Heart right ventricle (tissue), 16 donors: ENCODE measurements at regions not wholly inside any gene's neighbourhood (a gene's known extent, or its start where the extent isn't known, plus 50 kb on each side); places are given as distances from the start of the nearest gene placed in this dataset.

Experiments used
- ATAC-seq, 8 donors: fragments of 200-7000 bp; cut with Tn5 transposase; one replicate each; pipeline ENCODE4 v1.9.1; 2020; ENCODE audit warnings: mild to moderate bottlenecking in 8 of 8, moderate library complexity in 8 of 8, moderate number of reproducible peaks in 1 of 8
- DNase-seq, 2 donors: peaks; one replicate each; pipeline ENCODE4 v3.0.0-alpha.2; 2020
- H3K27ac ChIP-seq, 10 donors: fragments of 200-600 bp; sonication (generic) in 2 of 10; one replicate each; pipeline versions ENCODE4 v1.5.0 to v1.8.0; 2020 to 2022; ENCODE audit warnings: mild to moderate bottlenecking in 3 of 10
- H3K27me3 ChIP-seq, 7 donors: fragments of 200-600 bp; one replicate each; pipeline ENCODE4 v1.8.0; 2021 to 2022; ENCODE audit warnings: mild to moderate bottlenecking in 2 of 7
- H3K36me3 ChIP-seq, 9 donors: fragments of 200-600 bp; sonication (generic) in 1 of 9; one replicate each; pipeline versions ENCODE4 v1.5.0 to v1.8.0; 2020 to 2022; ENCODE audit warnings: mild to moderate bottlenecking in 2 of 9
- H3K4me1 ChIP-seq, 9 donors: fragments of 200-600 bp; sonication (generic) in 1 of 9; one replicate each; pipeline versions ENCODE4 v1.5.0 to v1.8.0; 2020 to 2022; ENCODE audit warnings: mild to moderate bottlenecking in 4 of 9
- H3K4me3 ChIP-seq, 10 donors: fragments of 200-600 bp; sonication (generic) in 2 of 10; one replicate each; pipeline versions ENCODE4 v1.5.0 to v1.8.0; 2020 to 2022; ENCODE audit warnings: mild to moderate bottlenecking in 7 of 10, moderate library complexity in 2 of 10
- H3K9me3 ChIP-seq, 11 donors: fragments of 200-600 bp in 10 of 11; sonication (generic) in 2 of 11; one replicate each; pipeline versions ENCODE4 v1.5.0 to v1.8.0; 2013 to 2022; ENCODE audit warnings: mild to moderate bottlenecking in 2 of 11, control low read depth in 1 of 11, moderate library complexity in 1 of 11
- WGBS, 2 donors: extraction: QIAGEN DNeasy Blood & Tissue Kit; methylation state at CpG; one replicate each; pipeline ENCODE4 v1.1.7; 2013; ENCODE audit warnings: inconsistent platforms in 1 of 2; 5-methylcytosine and 5-hydroxymethylcytosine counted together
- intact Hi-C, 10 donors: fragments of 100-400 bp; cut with DNase I; formaldehyde crosslinking; loops; one replicate each; pipeline versions ENCODE4 v1.11.1 to v1.14.2; 2022
- TF ChIP-seq, protein P1 (sequence below), 9 donors: fragments of 200-600 bp; sonication (generic) in 2 of 9; IDR thresholded peaks; one replicate each; pipeline versions ENCODE4 v1.5.0 to v1.8.0; 2021 to 2022; ENCODE audit warnings: antibody characterized with exemption in 9 of 9, mild to moderate bottlenecking in 5 of 9, moderate library complexity in 1 of 9
- donor health status: Arrhythmogenic right ventricular cardiomyopathy.
- donor health status: ischemic (EF 13 %, LVEDD 7.1; RV severe dilation, severe dysfunction).
- donor health status: healthy with polysubstance abuse.
- donor health status: DM: no; HTN: yes; CAD: no.
- donor health status: DM: no; HTN: no; CAD: no.
- donor health status: ischemic (EF 25% LVEDD 6.9; RV normal size, moderate dysfunction).
- donor health status: ischemic (EF 25% LVEDD 5.7; RV mildly dilated, moderate dysfunction).
- donor health status: healthy.
- donor health status: DM: yes; HTN: yes; CAD: no.
- donor health status: Ischemic cardiomyopathy.
- donor health status: ischemic (EF 35%, LVEDD 5.7; RV mildly dilated, moderate dysfunction).
- donor health status: nonischemic (EF 11% LVEDD 7.7; RV severe dilation, severe dysfunction).
- donor health status: DM: yes; HTN: yes; CAD: no.
- donor health status: PGD.
- donor health status: ischemic (EF 29% LVEDD 5.4; RV normal size, mild dysfunction).
- donor health status: nonischemic (EF 23%, LVEDD 6.1; RV moderate dilation, normal function).

DNA sequence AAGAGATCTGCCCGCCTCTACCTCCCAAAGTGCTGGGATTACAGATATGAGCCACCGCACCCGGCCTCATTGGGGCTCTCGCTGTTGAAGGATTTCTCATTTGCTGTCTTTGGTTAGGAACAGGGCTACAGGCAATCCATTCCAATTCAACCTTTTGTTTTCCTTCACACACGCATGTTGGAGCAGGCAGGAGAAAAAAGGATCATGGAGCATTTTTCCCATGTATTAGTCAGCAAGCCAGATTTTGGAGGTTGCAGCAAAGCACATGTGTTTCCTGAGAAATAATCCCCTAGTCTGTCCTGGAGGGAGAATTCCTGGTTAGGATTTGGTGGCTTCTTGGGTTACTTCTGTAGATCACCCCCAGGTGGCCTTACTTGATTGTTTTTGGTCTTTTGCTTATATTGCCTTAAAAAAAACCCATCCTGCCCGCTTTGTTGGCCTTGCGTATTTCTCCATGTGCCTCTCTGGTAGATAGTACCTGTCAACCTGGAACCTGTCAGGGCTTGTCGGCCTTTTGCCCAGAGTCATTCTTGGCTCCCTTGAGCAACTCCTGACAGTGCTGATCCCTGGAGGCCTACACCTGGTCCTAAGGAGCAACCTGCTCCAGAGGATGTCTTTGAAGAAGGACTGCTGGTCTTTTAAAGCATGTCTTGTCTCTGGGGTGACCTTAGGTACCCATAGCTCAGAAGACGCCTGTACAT lies 82.4 kb upstream of the CLCN4 start:
- 87 to 94% methylated on average over 9 of the region's 9 CpGs for WGBS, 2 donors
- TF ChIP-seq, protein P1, sequence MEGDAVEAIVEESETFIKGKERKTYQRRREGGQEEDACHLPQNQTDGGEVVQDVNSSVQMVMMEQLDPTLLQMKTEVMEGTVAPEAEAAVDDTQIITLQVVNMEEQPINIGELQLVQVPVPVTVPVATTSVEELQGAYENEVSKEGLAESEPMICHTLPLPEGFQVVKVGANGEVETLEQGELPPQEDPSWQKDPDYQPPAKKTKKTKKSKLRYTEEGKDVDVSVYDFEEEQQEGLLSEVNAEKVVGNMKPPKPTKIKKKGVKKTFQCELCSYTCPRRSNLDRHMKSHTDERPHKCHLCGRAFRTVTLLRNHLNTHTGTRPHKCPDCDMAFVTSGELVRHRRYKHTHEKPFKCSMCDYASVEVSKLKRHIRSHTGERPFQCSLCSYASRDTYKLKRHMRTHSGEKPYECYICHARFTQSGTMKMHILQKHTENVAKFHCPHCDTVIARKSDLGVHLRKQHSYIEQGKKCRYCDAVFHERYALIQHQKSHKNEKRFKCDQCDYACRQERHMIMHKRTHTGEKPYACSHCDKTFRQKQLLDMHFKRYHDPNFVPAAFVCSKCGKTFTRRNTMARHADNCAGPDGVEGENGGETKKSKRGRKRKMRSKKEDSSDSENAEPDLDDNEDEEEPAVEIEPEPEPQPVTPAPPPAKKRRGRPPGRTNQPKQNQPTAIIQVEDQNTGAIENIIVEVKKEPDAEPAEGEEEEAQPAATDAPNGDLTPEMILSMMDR (IDR thresholded peaks at IDR 0.05) = no peak
- Histone ChIP-seq H3K27ac (no peak overlapping the region), H3K9me3 (no peaks in the 10 kb centered on the region), H3K4me1 (peaks cover 0 to 17% (median 3%) of the 10 kb centered on the region in 9 donors), H3K27me3 (no peaks in the 10 kb centered on the region), H3K36me3 (peaks cover 0 to 30% (median 0%) of the 10 kb centered on the region in 9 donors), H3K4me3 (no peak overlapping the region)
- no peak for ATAC-seq
- intact Hi-C loops = no loop called here
- no peak for DNase-seq

DNA sequence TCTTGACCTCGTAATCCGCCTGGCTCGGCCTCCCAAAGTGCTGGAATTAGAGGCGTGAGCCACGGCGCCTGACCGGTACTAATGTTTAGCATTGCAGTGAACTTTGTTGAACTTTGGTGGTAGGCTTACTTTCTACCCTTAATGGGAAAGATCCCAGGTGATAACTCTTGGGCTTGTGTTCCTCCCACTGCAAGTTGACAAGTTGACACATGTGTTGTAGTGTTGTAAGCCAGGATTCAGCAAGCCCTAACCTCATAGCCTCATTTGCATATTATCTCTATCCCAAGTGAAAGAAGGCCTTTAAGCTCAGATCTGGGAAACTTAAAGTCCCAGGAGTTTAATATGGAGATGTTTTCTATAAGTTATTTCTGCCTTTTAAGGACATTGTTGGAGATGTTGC lies 80.0 kb upstream of the CLCN4 start:
- Histone ChIP-seq H3K27ac (no peak overlapping the region), H3K36me3 (peaks cover 0 to 46% (median 0%) of the 10 kb centered on the region in 9 donors), H3K4me1 (peaks cover 0 to 9% (median 0%) of the 10 kb centered on the region in 9 donors), H3K9me3 (no peaks in the 10 kb centered on the region), H3K27me3 (no peaks in the 10 kb centered on the region), H3K4me3 (no peak overlapping the region)
- TF ChIP-seq, protein P1 (IDR thresholded peaks at IDR 0.05) = no peak
- ATAC-seq (no peak), DNase-seq (no peak)
- intact Hi-C loops = no loop called here
- WGBS, 2 donors = 96% methylated on average over 7 of the region's 7 CpGs

DNA sequence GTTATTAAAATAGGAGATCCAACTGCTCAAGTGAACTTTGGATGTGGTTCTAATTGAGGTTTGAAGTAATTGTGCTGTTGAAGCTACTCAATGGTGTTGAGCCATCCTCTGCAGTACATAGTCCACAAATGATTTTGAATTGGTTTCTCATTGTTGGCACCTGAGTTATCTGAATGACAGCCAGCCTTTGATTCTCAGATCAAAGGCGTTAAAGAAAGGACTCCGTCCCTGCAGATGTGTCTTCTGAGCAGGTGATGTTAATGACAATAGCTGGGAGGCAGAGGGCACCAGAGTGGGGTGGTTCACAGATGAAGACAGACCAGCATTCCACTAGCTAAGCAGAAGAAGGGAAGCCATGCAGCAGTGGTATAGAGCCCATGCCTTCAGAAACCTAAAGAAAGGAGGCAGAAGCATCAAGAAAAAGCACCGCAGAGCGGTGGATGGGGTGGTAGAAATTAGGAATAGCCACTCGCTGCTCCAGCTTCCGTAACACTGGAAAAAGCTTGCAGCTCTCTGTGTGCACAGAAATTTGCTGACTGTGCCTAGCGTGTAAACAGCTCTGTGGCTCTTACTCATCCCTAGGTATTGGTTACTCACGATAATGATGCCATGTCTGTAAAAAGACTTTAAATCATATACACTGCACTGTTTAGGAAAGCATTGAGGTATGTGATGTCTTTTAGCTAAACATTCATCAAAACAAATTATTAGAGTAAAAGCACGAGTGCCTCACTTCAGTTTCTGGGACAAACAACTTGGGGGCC lies 79.2 kb upstream of the CLCN4 start:
- DNase-seq (no peak), ATAC-seq (no peak)
- peaks cover 0 to 17% (median 5%) of the 10 kb centered on the region in 9 donors for H3K4me1 ChIP-seq
- H3K36me3 ChIP-seq = peaks cover 0 to 42% (median 0%) of the 10 kb centered on the region in 9 donors
- no peak overlapping the region for H3K4me3 ChIP-seq
- H3K27me3 ChIP-seq = no peaks in the 10 kb centered on the region
- intact Hi-C loops = no loop called here
- TF ChIP-seq, protein P1 (IDR thresholded peaks at IDR 0.05) = no peak
- 94 to 95% methylated on average over 9 of the region's 9 CpGs for WGBS, 2 donors
- no peaks in the 10 kb centered on the region for H3K9me3 ChIP-seq
- no peak overlapping the region for H3K27ac ChIP-seq

DNA sequence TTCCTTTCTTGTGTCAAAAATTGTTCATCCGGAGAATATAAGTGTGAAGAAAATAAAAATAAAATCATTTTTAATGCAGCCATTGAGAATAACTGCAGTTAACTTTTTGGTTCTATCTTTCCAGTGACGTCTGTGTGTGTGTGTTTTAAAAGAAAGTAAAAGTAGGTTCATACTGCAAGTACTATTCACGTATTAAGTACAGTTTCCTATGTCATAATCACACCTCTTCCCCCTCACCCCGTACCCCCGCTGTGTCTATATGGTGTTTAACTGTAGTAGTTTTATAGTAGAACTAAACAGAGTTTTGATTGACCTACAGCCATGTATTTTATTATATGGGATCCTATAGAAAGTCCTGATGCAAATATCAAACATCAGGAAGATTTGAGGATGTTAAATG lies 78.5 kb upstream of the CLCN4 start:
- H3K27me3 ChIP-seq = peaks cover 0 to 3% (median 0%) of the 10 kb centered on the region in 7 donors
- peaks cover 0 to 39% (median 0%) of the 10 kb centered on the region in 9 donors for H3K36me3 ChIP-seq
- WGBS, 2 donors = 89 to 90% methylated on average over 5 of the region's 5 CpGs
- no peaks in the 10 kb centered on the region for H3K9me3 ChIP-seq
- TF ChIP-seq, protein P1 (IDR thresholded peaks at IDR 0.05) = no peak
- no peak overlapping the region for H3K4me3 ChIP-seq
- peaks cover 0 to 24% (median 10%) of the 10 kb centered on the region in 9 donors for H3K4me1 ChIP-seq
- ATAC-seq = no peak
- intact Hi-C loops = no loop called here
- no peak for DNase-seq
- H3K27ac ChIP-seq = no peak overlapping the region
